Upper lobe of left lung (tissue), 6 donors: ENCODE measurements at regions not wholly inside any gene's neighbourhood (a gene's known extent, or its start where the extent isn't known, plus 50 kb on each side); places are given as distances from the start of the nearest gene placed in this dataset.

Experiments
- ATAC-seq, 2 donors: fragments of 200-7000 bp; cut with Tn5 transposase; one replicate each; pipeline ENCODE4 v1.9.1; 2022; ENCODE audit warnings: mild to moderate bottlenecking in 2 of 2, moderate library complexity in 2 of 2; ENCODE audit not compliant: low FRiP score in 2 of 2
- DNase-seq, 2 donors: peaks; one replicate each; pipeline ENCODE4 v3.0.0-alpha.2; 2019 to 2020
- H3K27ac ChIP-seq, 4 donors: fragments of 200-600 bp; sonication (generic); one replicate each; pipeline ENCODE4 v1.5.1; 2016 to 2019
- H3K27me3 ChIP-seq, 4 donors: fragments of 200-600 bp; sonication (generic); one replicate each; pipeline ENCODE4 v1.5.1; 2017 to 2019
- H3K36me3 ChIP-seq, 4 donors: fragments of 200-600 bp; sonication (generic); one replicate each; pipeline ENCODE4 v1.5.1; 2016 to 2019
- H3K4me1 ChIP-seq, 4 donors: fragments of 200-600 bp; sonication (generic); one replicate each; pipeline ENCODE4 v1.5.1; 2018 to 2019
- H3K4me3 ChIP-seq, 4 donors: fragments of 200-600 bp; sonication (generic); one replicate each; pipeline ENCODE4 v1.5.1; 2017 to 2019; ENCODE audit warnings: mild to moderate bottlenecking in 2 of 4, moderate library complexity in 1 of 4
- H3K9me3 ChIP-seq, 4 donors: fragments of 200-600 bp; sonication (generic); one replicate each; pipeline ENCODE4 v1.5.1; 2018 to 2019
- CTCF ChIP-seq, 6 experiments: fragments of 450-650 bp in 4 of 6; fragments of 200-600 bp in 2 of 6; sonication (generic) in 2 of 6; IDR thresholded peaks; one replicate each; pipeline ENCODE4 v1.5.1; 2016 to 2019; ENCODE audit warnings: antibody characterized with exemption in 6 of 6
- EP300 ChIP-seq, 4 donors: sonication (generic); formaldehyde crosslinking; IDR thresholded peaks; one replicate each; pipeline ENCODE4 v1.5.1; 2017; ENCODE audit warnings: antibody characterized with exemption in 4 of 4, control low read depth in 2 of 4
- POLR2A ChIP-seq, 4 donors: fragments of 450-650 bp; IDR thresholded peaks; one replicate each; pipeline ENCODE4 v1.5.1; 2016 to 2017; ENCODE audit warnings: antibody characterized with exemption in 4 of 4, mild to moderate bottlenecking in 2 of 4
- POLR2AphosphoS5 ChIP-seq, 2 donors: sonication (generic); formaldehyde crosslinking; IDR thresholded peaks; one replicate each; pipeline ENCODE4 v1.5.1; 2017; ENCODE audit warnings: antibody characterized with exemption in 2 of 2
- whole genome bisulfite sequencing, 2 donors: methylation state at CpG; one replicate each; pipeline ENCODE4 v1.1.5; 2017 to 2018; 5-methylcytosine and 5-hydroxymethylcytosine counted together
- donor health status: DM: no; HTN: no; CAD: no; lungs with moderate emphysema.
- donor health status: DM: no; HTN: yes; CAD: no; lungs with severe emphysema.

- Histone ChIP-seq H3K27ac (no peak overlapping the region), H3K4me1 (no peaks in the 10 kb centered on the region), H3K4me3 (no peak overlapping the region), H3K27me3 (no peaks in the 10 kb centered on the region), H3K36me3 (no peaks in the 10 kb centered on the region), H3K9me3 (peaks cover 0 to 14% (median 0%) of the 10 kb centered on the region in 4 donors)
- ATAC-seq = peak in 1 of 2 donors; percentile 22
- TF ChIP-seq EP300 (IDR thresholded peaks at IDR 0.05) (no peak), POLR2A (IDR thresholded peaks at IDR 0.05) (no peak), POLR2AphosphoS5 (IDR thresholded peaks at IDR 0.05) (no peak), CTCF (IDR thresholded peaks at IDR 0.05) (no peak)
- 89 to 94% methylated on average over 6 of the region's 6 CpGs for WGBS, 2 donors
- peak in 1 of 2 donors; percentile 25 for DNase-seq
Observed at GRCh38 chr2:35355056-35355455, 1000.5 kb upstream of the CRIM1 start.

GRCh38 chr2:35347561-35347960 lies 1008.0 kb upstream of the CRIM1 start:
- Histone ChIP-seq H3K4me1 (no peaks in the 10 kb centered on the region), H3K27ac (no peak overlapping the region), H3K27me3 (no peaks in the 10 kb centered on the region), H3K4me3 (no peak overlapping the region), H3K9me3 (peaks cover 0 to 8% (median 2%) of the 10 kb centered on the region in 4 donors), H3K36me3 (no peaks in the 10 kb centered on the region)
- no peak for ATAC-seq
- DNase-seq = no peak
- 89 to 90% methylated on average over 7 of the region's 7 CpGs for WGBS, 2 donors
- TF ChIP-seq CTCF (IDR thresholded peaks at IDR 0.05) (no peak), POLR2AphosphoS5 (IDR thresholded peaks at IDR 0.05) (no peak), EP300 (IDR thresholded peaks at IDR 0.05) (no peak), POLR2A (IDR thresholded peaks at IDR 0.05) (no peak)

GRCh38 chr2:35343135-35343534 lies 1012.4 kb upstream of the CRIM1 start:
- H3K27me3 ChIP-seq = no peaks in the 10 kb centered on the region
- no peak for TF ChIP-seq CTCF (IDR thresholded peaks at IDR 0.05)
- no peak for TF ChIP-seq POLR2A (IDR thresholded peaks at IDR 0.05)
- TF ChIP-seq POLR2AphosphoS5 (IDR thresholded peaks at IDR 0.05) = no peak
- no peak for TF ChIP-seq EP300 (IDR thresholded peaks at IDR 0.05)
- no peak overlapping the region for H3K4me3 ChIP-seq
- no peak for ATAC-seq
- peaks cover 0 to 13% (median 5%) of the 10 kb centered on the region in 4 donors for H3K9me3 ChIP-seq
- H3K27ac ChIP-seq = no peak overlapping the region
- no peaks in the 10 kb centered on the region for H3K4me1 ChIP-seq
- 64 to 68% methylated on average over 4 of the region's 4 CpGs for WGBS, 2 donors
- H3K36me3 ChIP-seq = no peaks in the 10 kb centered on the region
- no peak for DNase-seq

GRCh38 chr2:35339211-35339610 lies 1016.4 kb upstream of the CRIM1 start:
- H3K4me1 ChIP-seq = no peaks in the 10 kb centered on the region
- H3K36me3 ChIP-seq = no peaks in the 10 kb centered on the region
- DNase-seq (no peak), ATAC-seq (no peak)
- TF ChIP-seq POLR2A (IDR thresholded peaks at IDR 0.05) = no peak
- H3K9me3 ChIP-seq = peaks cover 0 to 13% (median 5%) of the 10 kb centered on the region in 4 donors
- no peak overlapping the region for H3K4me3 ChIP-seq
- no peaks in the 10 kb centered on the region for H3K27me3 ChIP-seq
- H3K27ac ChIP-seq = no peak overlapping the region

- H3K27me3 ChIP-seq = no peaks in the 10 kb centered on the region
- TF ChIP-seq POLR2AphosphoS5 (IDR thresholded peaks at IDR 0.05) (no peak), EP300 (IDR thresholded peaks at IDR 0.05) (no peak), POLR2A (IDR thresholded peaks at IDR 0.05) (no peak), CTCF (IDR thresholded peaks at IDR 0.05) (no peak)
- no peak overlapping the region for H3K27ac ChIP-seq
- 97 to 99% methylated on average over 2 of the region's 2 CpGs for WGBS, 2 donors
- ATAC-seq (no peak), DNase-seq (no peak)
- no peak overlapping the region for H3K4me3 ChIP-seq
- H3K36me3 ChIP-seq = no peaks in the 10 kb centered on the region
- H3K9me3 ChIP-seq = peaks cover 0 to 10% (median 4%) of the 10 kb centered on the region in 4 donors
- H3K4me1 ChIP-seq = no peaks in the 10 kb centered on the region
Observed at GRCh38 chr2:35337922-35338321, 1017.7 kb upstream of the CRIM1 start.
